ENCODE measurements at regions not wholly inside any gene's neighbourhood (a gene's known extent, or its start where the extent isn't known, plus 50 kb on each side); places are given as distances from the start of the nearest gene placed in this dataset.

DNA sequence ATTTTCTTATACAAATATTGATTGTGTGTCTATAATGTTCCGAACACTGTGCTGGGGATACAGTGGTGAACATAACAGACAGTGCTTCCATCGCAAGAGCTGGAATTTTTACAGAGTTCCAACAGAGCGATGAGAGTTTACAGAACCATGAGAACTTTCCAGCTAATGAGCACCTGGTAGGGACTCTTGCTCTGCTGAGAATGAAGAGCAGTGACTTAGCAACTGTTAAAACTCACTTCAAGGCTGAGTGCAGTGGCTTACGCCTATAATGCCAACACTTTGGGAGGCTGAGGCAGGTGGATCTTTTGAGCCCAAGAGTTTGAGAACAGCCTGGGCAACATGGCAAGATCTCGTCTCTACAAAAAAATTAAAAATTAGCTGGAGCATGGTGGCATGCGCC lies 113.8 kb upstream of the DIO2 start:
- no peak for TF ChIP-seq POLR2A (IDR thresholded peaks at IDR 0.05)
- TF ChIP-seq, protein P1, sequence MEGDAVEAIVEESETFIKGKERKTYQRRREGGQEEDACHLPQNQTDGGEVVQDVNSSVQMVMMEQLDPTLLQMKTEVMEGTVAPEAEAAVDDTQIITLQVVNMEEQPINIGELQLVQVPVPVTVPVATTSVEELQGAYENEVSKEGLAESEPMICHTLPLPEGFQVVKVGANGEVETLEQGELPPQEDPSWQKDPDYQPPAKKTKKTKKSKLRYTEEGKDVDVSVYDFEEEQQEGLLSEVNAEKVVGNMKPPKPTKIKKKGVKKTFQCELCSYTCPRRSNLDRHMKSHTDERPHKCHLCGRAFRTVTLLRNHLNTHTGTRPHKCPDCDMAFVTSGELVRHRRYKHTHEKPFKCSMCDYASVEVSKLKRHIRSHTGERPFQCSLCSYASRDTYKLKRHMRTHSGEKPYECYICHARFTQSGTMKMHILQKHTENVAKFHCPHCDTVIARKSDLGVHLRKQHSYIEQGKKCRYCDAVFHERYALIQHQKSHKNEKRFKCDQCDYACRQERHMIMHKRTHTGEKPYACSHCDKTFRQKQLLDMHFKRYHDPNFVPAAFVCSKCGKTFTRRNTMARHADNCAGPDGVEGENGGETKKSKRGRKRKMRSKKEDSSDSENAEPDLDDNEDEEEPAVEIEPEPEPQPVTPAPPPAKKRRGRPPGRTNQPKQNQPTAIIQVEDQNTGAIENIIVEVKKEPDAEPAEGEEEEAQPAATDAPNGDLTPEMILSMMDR (IDR thresholded peaks at IDR 0.05): no peak
